Gastroesophageal sphincter (tissue), 4 donors: ENCODE measurements at regions not wholly inside any gene's neighbourhood (a gene's known extent, or its start where the extent isn't known, plus 50 kb on each side); places are given as distances from the start of the nearest gene placed in this dataset.
"Not testable (repeated sequence)": the region's sequence is repeated elsewhere in the genome, so short reads cannot be mapped to it uniquely, and the experiment has no call there.

Experiments
- ATAC-seq: fragments of 150-250 bp; one replicate; pipeline ENCODE4 v1.9.1; 2016; ENCODE audit warnings: mild to moderate bottlenecking, moderate library complexity
- H3K27ac ChIP-seq, 4 donors: fragments of 200-600 bp; sonication (generic) in 3 of 4; 1 replicate in 3 of 4; 2 replicates in 1 of 4; pipeline ENCODE4 v1.5.1; 2016 to 2019
- H3K27me3 ChIP-seq: fragments of 200-600 bp; sonication (generic); one replicate; pipeline ENCODE4 v1.5.1; 2019
- H3K36me3 ChIP-seq, 2 donors: fragments of 200-600 bp; sonication (generic); one replicate each; pipeline ENCODE4 v1.5.1; 2019; ENCODE audit warnings: control low read depth in 1 of 2
- H3K4me1 ChIP-seq, 3 donors: fragments of 200-600 bp; sonication (generic); 1 replicate in 2 of 3; 2 replicates in 1 of 3; pipeline ENCODE4 v1.5.1; 2016 to 2019; ENCODE audit warnings: control low read depth in 2 of 3
- H3K4me3 ChIP-seq, 2 donors: fragments of 200-600 bp; sonication (generic); one replicate each; pipeline ENCODE4 v1.5.1; 2019; ENCODE audit warnings: mild to moderate bottlenecking in 1 of 2, moderate library complexity in 1 of 2
- H3K9me3 ChIP-seq, 3 donors: fragments of 200-600 bp; sonication (generic); one replicate each; pipeline ENCODE4 v1.5.1; 2017 to 2019; ENCODE audit warnings: control low read depth in 2 of 3
- EP300 ChIP-seq: sonication (generic); formaldehyde crosslinking; IDR thresholded peaks from one replicate; pipeline ENCODE4 v1.6.1; 2017; ENCODE audit warnings: antibody characterized with exemption, mild to moderate bottlenecking
- POLR2A ChIP-seq, 2 donors: fragments of 450-650 bp; IDR thresholded peaks; one replicate each; pipeline ENCODE4 v1.6.1; 2017; ENCODE audit warnings: antibody characterized with exemption in 2 of 2, mild to moderate bottlenecking in 2 of 2, moderate library complexity in 1 of 2
- POLR2AphosphoS5 ChIP-seq: sonication (generic); formaldehyde crosslinking; IDR thresholded peaks from one replicate; pipeline ENCODE4 v1.6.1; 2017; ENCODE audit warnings: antibody characterized with exemption
- WGBS, 2 donors: methylation state at CpG; one replicate each; pipeline ENCODE4 v1.1.5; 2018; ENCODE audit warnings: low coverage in 1 of 2; 5-methylcytosine and 5-hydroxymethylcytosine counted together
- TF ChIP-seq, protein P1 (sequence below), 4 experiments: fragments of 200-600 bp in 2 of 4; fragments of 450-650 bp in 2 of 4; sonication (generic) in 1 of 4; IDR thresholded peaks; one replicate each; pipeline ENCODE4 v1.5.1; 2017 to 2019; ENCODE audit warnings: antibody characterized with exemption in 4 of 4, mild to moderate bottlenecking in 2 of 4, moderate library complexity in 2 of 4

DNA sequence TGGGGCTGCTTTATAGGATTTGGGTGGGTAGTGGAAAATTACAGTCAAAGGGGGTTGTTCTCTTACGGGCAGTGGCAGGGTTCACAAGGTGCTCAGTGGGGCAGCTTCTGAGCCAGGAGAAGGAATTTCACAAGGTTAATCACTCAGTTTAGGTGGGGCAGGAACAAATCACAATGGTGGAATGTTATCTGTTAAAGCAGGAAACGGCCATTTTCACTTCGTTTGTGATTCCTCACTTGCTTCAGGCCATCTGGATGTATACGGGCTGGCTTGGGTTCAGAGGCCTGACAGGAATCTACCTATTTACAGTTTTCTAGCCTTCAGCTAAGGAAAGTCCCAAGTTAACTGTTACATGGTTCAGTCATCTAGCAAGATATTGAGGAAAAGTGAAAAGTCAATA, 1003.5 kb downstream of the STPG2 start:
- Histone ChIP-seq H3K27me3 (no peaks in the 10 kb centered on the region), H3K4me1 (no peaks in the 10 kb centered on the region)
- TF ChIP-seq, protein P1, sequence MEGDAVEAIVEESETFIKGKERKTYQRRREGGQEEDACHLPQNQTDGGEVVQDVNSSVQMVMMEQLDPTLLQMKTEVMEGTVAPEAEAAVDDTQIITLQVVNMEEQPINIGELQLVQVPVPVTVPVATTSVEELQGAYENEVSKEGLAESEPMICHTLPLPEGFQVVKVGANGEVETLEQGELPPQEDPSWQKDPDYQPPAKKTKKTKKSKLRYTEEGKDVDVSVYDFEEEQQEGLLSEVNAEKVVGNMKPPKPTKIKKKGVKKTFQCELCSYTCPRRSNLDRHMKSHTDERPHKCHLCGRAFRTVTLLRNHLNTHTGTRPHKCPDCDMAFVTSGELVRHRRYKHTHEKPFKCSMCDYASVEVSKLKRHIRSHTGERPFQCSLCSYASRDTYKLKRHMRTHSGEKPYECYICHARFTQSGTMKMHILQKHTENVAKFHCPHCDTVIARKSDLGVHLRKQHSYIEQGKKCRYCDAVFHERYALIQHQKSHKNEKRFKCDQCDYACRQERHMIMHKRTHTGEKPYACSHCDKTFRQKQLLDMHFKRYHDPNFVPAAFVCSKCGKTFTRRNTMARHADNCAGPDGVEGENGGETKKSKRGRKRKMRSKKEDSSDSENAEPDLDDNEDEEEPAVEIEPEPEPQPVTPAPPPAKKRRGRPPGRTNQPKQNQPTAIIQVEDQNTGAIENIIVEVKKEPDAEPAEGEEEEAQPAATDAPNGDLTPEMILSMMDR (IDR thresholded peaks at IDR 0.05), result no peak

DNA sequence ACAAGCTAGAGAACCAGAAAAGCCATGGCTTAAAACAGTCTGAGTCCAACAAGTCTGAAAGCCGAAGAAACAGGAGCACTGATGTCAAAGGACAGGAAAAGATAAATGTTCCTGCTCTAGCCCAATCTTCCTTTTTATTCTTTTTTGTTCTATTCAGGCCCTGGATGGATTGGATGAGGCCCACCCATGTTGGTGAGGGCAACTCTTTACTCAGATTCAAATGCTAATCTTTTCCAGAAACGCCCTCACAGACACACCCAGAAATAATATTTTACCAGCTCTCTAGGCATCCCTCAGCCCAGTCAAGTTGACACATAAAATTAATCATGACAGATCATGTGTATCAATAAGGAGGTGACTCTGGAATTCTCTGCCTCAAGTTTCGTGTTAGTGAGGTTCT, 1002.7 kb downstream of the STPG2 start:
- H3K27ac ChIP-seq, result no peak overlapping the region
- no peak for ATAC-seq
- no peaks in the 10 kb centered on the region for H3K27me3 ChIP-seq
- TF ChIP-seq POLR2AphosphoS5 (no peak), EP300 (no peak), POLR2A (IDR thresholded peaks at IDR 0.05) (no peak)
- TF ChIP-seq, protein P1 (IDR thresholded peaks at IDR 0.05), result no peak
- no peaks in the 10 kb centered on the region for H3K36me3 ChIP-seq
- 77 to 84% methylated on average over 2 to 3 of the region's 3 CpGs for WGBS, 2 donors
- no peaks in the 10 kb centered on the region for H3K9me3 ChIP-seq
- H3K4me1 ChIP-seq, result no peaks in the 10 kb centered on the region
- H3K4me3 ChIP-seq, result no peak overlapping the region

More for the DNA sequence above, 1003.5 kb downstream of the STPG2 start:
- 58 to 60% methylated on average over 2 to 3 of the region's 4 CpGs for WGBS, 2 donors
- Histone ChIP-seq H3K9me3 (no peaks in the 10 kb centered on the region), H3K27ac (no peak overlapping the region), H3K4me3 (no peak overlapping the region), H3K36me3 (no peaks in the 10 kb centered on the region)
- no peak for ATAC-seq

DNA sequence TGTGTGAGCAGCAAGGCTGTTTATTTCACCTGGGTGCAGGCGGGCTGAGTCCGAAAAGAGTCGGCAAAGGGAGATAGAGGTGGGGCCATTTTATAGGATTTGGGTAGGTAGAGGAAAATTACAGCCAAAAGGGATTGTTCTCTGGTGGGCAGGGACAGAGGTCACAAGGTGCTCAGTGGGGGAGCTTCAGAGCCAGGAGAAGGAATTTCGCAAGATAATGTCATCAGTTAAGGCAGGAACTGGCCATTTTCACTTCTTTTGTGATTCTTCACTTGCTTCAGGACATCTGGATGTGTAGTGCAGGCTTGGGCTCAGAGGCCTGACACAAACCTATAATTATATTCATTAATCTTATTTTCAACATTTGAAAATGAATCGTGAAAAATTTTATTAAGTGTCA, 1001.9 kb downstream of the STPG2 start:
- not testable (repeated sequence) for H3K27me3 ChIP-seq, H3K27ac ChIP-seq, H3K36me3 ChIP-seq, H3K9me3 ChIP-seq, H3K4me3 ChIP-seq, ATAC-seq, H3K4me1 ChIP-seq
- 86 to 96% methylated on average over 4 to 5 of the region's 5 CpGs for WGBS, 2 donors

DNA sequence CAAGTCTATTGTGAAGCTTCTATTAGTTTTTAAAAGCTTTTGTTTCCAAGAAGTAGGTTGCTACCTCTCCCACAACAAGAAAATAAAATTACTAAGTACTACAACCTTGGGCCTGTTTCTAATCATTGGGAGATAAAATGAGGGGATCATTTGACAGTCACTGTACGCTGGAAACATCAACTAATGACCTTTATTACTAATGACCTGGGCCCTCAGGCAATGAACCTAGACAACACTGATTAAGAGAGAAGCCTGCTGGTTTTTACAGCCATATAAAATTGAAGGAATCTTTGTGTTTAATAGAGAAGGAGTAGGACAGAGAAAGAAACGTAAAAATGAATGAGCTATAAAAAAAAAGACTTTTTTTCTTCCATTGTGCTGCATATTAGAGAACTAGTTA, 1000.9 kb downstream of the STPG2 start:
- 28 to 33% methylated on average over 2 of the region's 2 CpGs for WGBS, 2 donors
- no peaks in the 10 kb centered on the region for H3K36me3 ChIP-seq
- no peaks in the 10 kb centered on the region for H3K27me3 ChIP-seq
- H3K9me3 ChIP-seq, result no peaks in the 10 kb centered on the region
- H3K4me1 ChIP-seq, result no peaks in the 10 kb centered on the region
- TF ChIP-seq POLR2A (IDR thresholded peaks at IDR 0.05) (no peak), POLR2AphosphoS5 (no peak), EP300 (no peak)
- TF ChIP-seq, protein P1 (IDR thresholded peaks at IDR 0.05), result no peak
- H3K4me3 ChIP-seq, result no peak overlapping the region
- ATAC-seq, result no peak
- H3K27ac ChIP-seq, result no peak overlapping the region

DNA sequence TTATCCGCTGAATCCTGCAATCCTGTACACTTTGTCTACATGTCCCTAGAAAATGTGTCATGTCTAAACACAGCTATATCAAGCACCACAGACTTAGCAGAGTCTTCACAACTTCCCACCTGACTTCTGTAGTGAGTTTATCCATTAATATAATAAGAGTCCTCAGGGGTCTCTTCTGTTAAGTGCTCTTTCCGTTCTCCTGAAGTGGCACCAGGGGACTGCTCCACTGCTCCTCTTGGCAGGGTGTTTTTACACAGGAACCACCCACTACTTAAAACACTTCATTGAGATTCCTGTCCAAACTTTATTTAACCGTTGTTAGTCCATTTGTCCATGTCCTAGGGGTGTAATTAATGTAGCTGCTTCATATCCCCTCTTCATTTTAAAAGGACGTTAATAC, 1000.4 kb downstream of the STPG2 start:
- no peak overlapping the region for H3K4me3 ChIP-seq
- ATAC-seq, result no peak
- no peaks in the 10 kb centered on the region for H3K27me3 ChIP-seq
- WGBS, 2 donors, result 53 to 69% methylated on average over 4 of the region's 4 CpGs
- no peak for TF ChIP-seq EP300
- H3K9me3 ChIP-seq, result no peaks in the 10 kb centered on the region
- H3K27ac ChIP-seq, result no peak overlapping the region
- no peaks in the 10 kb centered on the region for H3K36me3 ChIP-seq
- H3K4me1 ChIP-seq, result no peaks in the 10 kb centered on the region

DNA sequence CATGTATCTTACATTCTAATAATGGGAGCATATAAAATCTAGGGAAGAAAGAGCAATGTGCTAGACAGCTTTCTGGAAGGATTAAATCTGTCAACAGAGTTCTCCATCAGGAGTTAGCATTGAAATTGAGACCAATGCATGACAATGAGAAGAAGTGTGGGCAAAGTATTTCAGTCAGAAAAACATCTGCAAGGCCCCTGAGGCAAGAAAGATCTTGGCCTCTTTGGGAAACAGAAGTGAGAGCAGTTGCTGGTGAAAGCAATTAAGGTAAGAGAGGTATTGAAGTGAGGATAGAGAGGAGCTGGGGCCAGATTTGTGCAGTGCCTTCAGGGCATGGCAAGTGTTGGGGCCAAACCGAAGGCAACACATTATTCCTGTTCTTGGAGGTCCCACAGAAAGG, 999.1 kb downstream of the STPG2 start:
- H3K36me3 ChIP-seq, result no peaks in the 10 kb centered on the region
- no peaks in the 10 kb centered on the region for H3K27me3 ChIP-seq
- no peak overlapping the region for H3K4me3 ChIP-seq
- 92 to 100% methylated on average over 1 of the region's 1 CpG for WGBS, 2 donors
- no peak for TF ChIP-seq EP300
- no peak for TF ChIP-seq POLR2A (IDR thresholded peaks at IDR 0.05)
- no peak for TF ChIP-seq POLR2AphosphoS5
- TF ChIP-seq, protein P1 (IDR thresholded peaks at IDR 0.05), result no peak
- no peaks in the 10 kb centered on the region for H3K9me3 ChIP-seq
- H3K4me1 ChIP-seq, result no peaks in the 10 kb centered on the region
- ATAC-seq, result no peak
- no peak overlapping the region for H3K27ac ChIP-seq
